Panc1 (cell line): ENCODE measurements at regions not wholly inside any gene's neighbourhood (a gene's known extent, or its start where the extent isn't known, plus 50 kb on each side); places are given as distances from the start of the nearest gene placed in this dataset.

Experiments
- ATAC-seq: fragments of 200-7000 bp; cut with Tn5 transposase; 2 replicates; pipeline ENCODE4 v1.9.1; 2020; ENCODE audit warnings: mild to moderate bottlenecking, moderate library complexity
- BruUV-seq: library from RNA; stranded (reverse); fragments of 400-500 nt; replicated peaks from 2 replicates; lab custom pipeline; 2021; lab: Mats Ljungman, UMichigan
- CTCF ChIA-PET: fragments of 300-600 bp; sonication (Branson Sonifier 250); formaldehyde crosslinking; loops from one replicate; lab custom pipeline; 2022; ENCODE audit warnings: antibody characterized with exemption; lab: Charles Lee
- POLR2A ChIA-PET: fragments of 300-600 bp; sonication (Branson Sonifier 250); formaldehyde crosslinking; loops from one replicate; lab custom pipeline; 2022; ENCODE audit warnings: antibody characterized with exemption; lab: Charles Lee
- DNase-seq: peaks from one replicate; pipeline ENCODE4 v3.0.0-alpha.2; 2010; ENCODE audit warnings: low read depth, low spot score
- H3K27ac ChIP-seq: 2 replicates; pipeline ENCODE4 v1.5.1; 2011; ENCODE audit warnings: mild to moderate bottlenecking, low read length, inconsistent platforms
- H3K27me3 ChIP-seq: fragments of 200-500 bp; sonication (Bioruptor generic); 2 replicates; pipeline ENCODE4 v1.6.0; 2014; ENCODE audit warnings: low read length, inconsistent platforms; ENCODE audit not compliant: control insufficient read depth, insufficient read depth
- H3K36me3 ChIP-seq: fragments of 200-500 bp; sonication (Bioruptor generic); 2 replicates; pipeline ENCODE4 v1.5.1; 2014; ENCODE audit warnings: inconsistent platforms, mild to moderate bottlenecking, low read length, moderate library complexity; ENCODE audit not compliant: control insufficient read depth, insufficient read depth
- H3K4me1 ChIP-seq: 2 replicates; pipeline ENCODE4 v1.5.1; 2011; ENCODE audit warnings: inconsistent platforms, mild to moderate bottlenecking, low read length, moderate library complexity; ENCODE audit not compliant: control insufficient read depth, insufficient read depth
- H3K4me3 ChIP-seq, 2 experiments: 2 replicates each; pipeline ENCODE4 v1.5.1; 2011 to 2012; ENCODE audit warnings: low read depth in 2 of 2, low read length in 2 of 2, mild to moderate bottlenecking in 2 of 2, inconsistent platforms in 1 of 2, moderate library complexity in 1 of 2
- H3K9me3 ChIP-seq: fragments of 200-500 bp; sonication (Bioruptor generic); 2 replicates; pipeline ENCODE4 v1.5.1; 2014; ENCODE audit warnings: low read depth, mild to moderate bottlenecking, inconsistent platforms, low read length, moderate library complexity; ENCODE audit not compliant: control insufficient read depth, insufficient read depth
- POLR2AphosphoS5 ChIP-seq: IDR thresholded peaks from 2 replicates; pipeline ENCODE4 v1.6.1; 2012; ENCODE audit warnings: mild to moderate bottlenecking, low read depth, low read length, moderate library complexity
- SIN3A ChIP-seq: IDR thresholded peaks from 2 replicates; pipeline ENCODE4 v1.6.1; 2012; ENCODE audit warnings: low read depth, mild to moderate bottlenecking, low read length, moderate library complexity, borderline replicate concordance; ENCODE audit not compliant: insufficient read depth
- TCF7L2 ChIP-seq: IDR thresholded peaks from 2 replicates; pipeline ENCODE4 v1.6.1; 2011; ENCODE audit warnings: mild to moderate bottlenecking, low read depth, low read length, inconsistent platforms
- in situ Hi-C: cut with HindIII; loops from 2 replicates; pipeline ENCODE4 v1.10.0; 2016; ENCODE audit warnings: low sequenced_read_pairs, low pct_unique_long_range_greater_than_20kb
- intact Hi-C: fragments of 100-400 bp; cut with micrococcal nuclease; formaldehyde crosslinking; loops from one replicate; pipeline ENCODE4 v1.10.0; 2022; ENCODE audit not compliant: unreplicated experiment
- TF ChIP-seq, protein P1 (sequence below): fragments of 450-650 bp; IDR thresholded peaks from 2 replicates; pipeline ENCODE4 v1.5.1; 2017; ENCODE audit warnings: mild to moderate bottlenecking
- TF ChIP-seq, protein P2 (sequence below), 2 experiments: IDR thresholded peaks; 2 replicates each; pipeline ENCODE4 v1.6.1; 2011 to 2012; ENCODE audit warnings: low read depth in 2 of 2, control low read depth in 1 of 2, low read length in 1 of 2, mild to moderate bottlenecking in 1 of 2, moderate library complexity in 1 of 2; ENCODE audit not compliant: insufficient read depth in 1 of 2

DNA sequence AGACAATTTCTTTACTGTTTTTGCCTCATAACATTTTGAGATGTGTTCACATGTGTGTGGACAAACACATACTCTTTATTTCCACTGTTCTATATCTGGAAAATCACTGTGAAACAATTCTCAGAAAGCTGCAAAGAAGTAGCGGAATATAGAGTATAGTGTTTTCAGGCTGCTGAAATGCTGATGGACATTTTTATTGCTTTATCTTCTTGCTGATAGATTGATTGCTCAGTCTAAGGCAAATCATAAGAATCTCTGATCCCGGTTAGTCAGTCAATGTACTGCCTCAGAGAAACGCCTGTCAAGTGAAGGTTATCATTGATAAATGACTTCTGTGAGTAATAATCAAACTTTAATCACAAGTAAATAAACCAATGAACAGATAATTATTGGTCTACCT, 364.9 kb upstream of the CTNND2 start:
- DNase-seq (no peak), ATAC-seq (no peak)
- intact Hi-C loops = no loop called here
- H3K27ac ChIP-seq = no peak overlapping the region
- H3K27me3 ChIP-seq = no peaks in the 10 kb centered on the region
- in situ Hi-C loops = no loop called here
- no peaks in the 10 kb centered on the region for H3K9me3 ChIP-seq
- no peaks in the 10 kb centered on the region for H3K4me1 ChIP-seq
- CTCF ChIA-PET = no interaction called here
- POLR2A ChIA-PET = no interaction called here
- no peaks in the 10 kb centered on the region for H3K36me3 ChIP-seq
- TF ChIP-seq SIN3A (no peak), POLR2AphosphoS5 (no peak), TCF7L2 (no peak)
- TF ChIP-seq, protein P1, sequence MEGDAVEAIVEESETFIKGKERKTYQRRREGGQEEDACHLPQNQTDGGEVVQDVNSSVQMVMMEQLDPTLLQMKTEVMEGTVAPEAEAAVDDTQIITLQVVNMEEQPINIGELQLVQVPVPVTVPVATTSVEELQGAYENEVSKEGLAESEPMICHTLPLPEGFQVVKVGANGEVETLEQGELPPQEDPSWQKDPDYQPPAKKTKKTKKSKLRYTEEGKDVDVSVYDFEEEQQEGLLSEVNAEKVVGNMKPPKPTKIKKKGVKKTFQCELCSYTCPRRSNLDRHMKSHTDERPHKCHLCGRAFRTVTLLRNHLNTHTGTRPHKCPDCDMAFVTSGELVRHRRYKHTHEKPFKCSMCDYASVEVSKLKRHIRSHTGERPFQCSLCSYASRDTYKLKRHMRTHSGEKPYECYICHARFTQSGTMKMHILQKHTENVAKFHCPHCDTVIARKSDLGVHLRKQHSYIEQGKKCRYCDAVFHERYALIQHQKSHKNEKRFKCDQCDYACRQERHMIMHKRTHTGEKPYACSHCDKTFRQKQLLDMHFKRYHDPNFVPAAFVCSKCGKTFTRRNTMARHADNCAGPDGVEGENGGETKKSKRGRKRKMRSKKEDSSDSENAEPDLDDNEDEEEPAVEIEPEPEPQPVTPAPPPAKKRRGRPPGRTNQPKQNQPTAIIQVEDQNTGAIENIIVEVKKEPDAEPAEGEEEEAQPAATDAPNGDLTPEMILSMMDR = no peak
- TF ChIP-seq, protein P2, sequence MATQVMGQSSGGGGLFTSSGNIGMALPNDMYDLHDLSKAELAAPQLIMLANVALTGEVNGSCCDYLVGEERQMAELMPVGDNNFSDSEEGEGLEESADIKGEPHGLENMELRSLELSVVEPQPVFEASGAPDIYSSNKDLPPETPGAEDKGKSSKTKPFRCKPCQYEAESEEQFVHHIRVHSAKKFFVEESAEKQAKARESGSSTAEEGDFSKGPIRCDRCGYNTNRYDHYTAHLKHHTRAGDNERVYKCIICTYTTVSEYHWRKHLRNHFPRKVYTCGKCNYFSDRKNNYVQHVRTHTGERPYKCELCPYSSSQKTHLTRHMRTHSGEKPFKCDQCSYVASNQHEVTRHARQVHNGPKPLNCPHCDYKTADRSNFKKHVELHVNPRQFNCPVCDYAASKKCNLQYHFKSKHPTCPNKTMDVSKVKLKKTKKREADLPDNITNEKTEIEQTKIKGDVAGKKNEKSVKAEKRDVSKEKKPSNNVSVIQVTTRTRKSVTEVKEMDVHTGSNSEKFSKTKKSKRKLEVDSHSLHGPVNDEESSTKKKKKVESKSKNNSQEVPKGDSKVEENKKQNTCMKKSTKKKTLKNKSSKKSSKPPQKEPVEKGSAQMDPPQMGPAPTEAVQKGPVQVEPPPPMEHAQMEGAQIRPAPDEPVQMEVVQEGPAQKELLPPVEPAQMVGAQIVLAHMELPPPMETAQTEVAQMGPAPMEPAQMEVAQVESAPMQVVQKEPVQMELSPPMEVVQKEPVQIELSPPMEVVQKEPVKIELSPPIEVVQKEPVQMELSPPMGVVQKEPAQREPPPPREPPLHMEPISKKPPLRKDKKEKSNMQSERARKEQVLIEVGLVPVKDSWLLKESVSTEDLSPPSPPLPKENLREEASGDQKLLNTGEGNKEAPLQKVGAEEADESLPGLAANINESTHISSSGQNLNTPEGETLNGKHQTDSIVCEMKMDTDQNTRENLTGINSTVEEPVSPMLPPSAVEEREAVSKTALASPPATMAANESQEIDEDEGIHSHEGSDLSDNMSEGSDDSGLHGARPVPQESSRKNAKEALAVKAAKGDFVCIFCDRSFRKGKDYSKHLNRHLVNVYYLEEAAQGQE (IDR thresholded peaks at IDR 0.05; ENCODE audit: insufficient read depth in 1 of 2, low read depth in 2 of 2, low read length in 1 of 2) = no peak
- no peak overlapping the region for H3K4me3 ChIP-seq
- no TSS peak for BruUV-seq

DNA sequence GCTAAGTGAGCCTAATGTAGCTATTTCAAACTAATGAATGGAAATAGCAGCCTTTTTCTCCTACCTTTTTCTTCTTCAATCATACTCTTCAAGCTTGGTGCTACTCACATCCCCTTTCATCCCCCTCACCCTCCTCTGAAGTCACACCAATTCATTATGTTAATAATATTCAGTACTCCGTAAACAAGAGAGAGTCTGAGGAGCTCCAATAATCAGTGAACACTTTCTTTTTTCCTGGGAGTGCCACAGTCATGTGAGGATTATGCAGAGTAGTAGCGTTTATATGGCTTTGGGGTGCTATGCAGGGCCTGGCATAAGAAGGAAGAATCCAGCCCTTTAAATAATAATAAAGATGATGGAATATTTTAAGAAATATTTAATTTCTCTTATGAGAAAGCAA, 354.3 kb upstream of the CTNND2 start:
- intact Hi-C loops (no loop called here), in situ Hi-C loops (no loop called here)
- POLR2A ChIA-PET = no interaction called here
- H3K27me3 ChIP-seq = no peaks in the 10 kb centered on the region
- ATAC-seq (no peak), DNase-seq (no peak)
- H3K27ac ChIP-seq = no peak overlapping the region
- H3K36me3 ChIP-seq = no peaks in the 10 kb centered on the region
- BruUV-seq = no TSS peak
- H3K9me3 ChIP-seq = no peaks in the 10 kb centered on the region
- no peak overlapping the region for H3K4me3 ChIP-seq
- H3K4me1 ChIP-seq = no peaks in the 10 kb centered on the region
- CTCF ChIA-PET = no interaction called here
- TF ChIP-seq, protein P1 = no peak
- TF ChIP-seq, protein P2 (IDR thresholded peaks at IDR 0.05; ENCODE audit: insufficient read depth in 1 of 2, low read depth in 2 of 2, low read length in 1 of 2) = no peak
- TF ChIP-seq TCF7L2 (no peak), POLR2AphosphoS5 (no peak), SIN3A (no peak)
